ENCODE measurements at regions not wholly inside any gene's neighbourhood (a gene's known extent, or its start where the extent isn't known, plus 50 kb on each side); places are given as distances from the start of the nearest gene placed in this dataset.

GRCh38 chr7:145030754-145031153 is 194.9 kb upstream of the TPK1 start:
- no peak overlapping the region for H3K27ac ChIP-seq (ENCODE audit: low read depth, low read length)
- no peaks in the 10 kb centered on the region for H3K27me3 ChIP-seq (ENCODE audit: insufficient read depth, low read length)
- no peaks in the 10 kb centered on the region for H4K20me1 ChIP-seq (ENCODE audit: insufficient read depth)
- ChIA-PET RAD21 (ENCODE audit: low non-redundant PET in 1 of 2, low total read pairs in 2 of 2, uncharacterized antibody in 2 of 2, unreplicated experiment in 2 of 2) (no interaction called here), CTCF (no interaction called here), POLR2A (no interaction called here)
- H3K9me3 ChIP-seq (ENCODE audit: control insufficient read depth in 1 of 2, insufficient read depth in 1 of 2, low read depth in 1 of 2, low read length in 2 of 2), result peaks cover 0 to 6% of the 10 kb centered on the region in 2 experiments; a peak in 1 of 4 replicates
- intact Hi-C loops (cut with micrococcal nuclease), result no loop called here
- H3K36me3 ChIP-seq (ENCODE audit: control insufficient read depth in 1 of 2, insufficient read depth in 2 of 2, low read length in 2 of 2), result no peaks in the 10 kb centered on the region
- ATAC-seq (no peak), DNase-seq (ENCODE audit: low read depth, low spot score) (no peak)
- no peak overlapping the region for H3K9ac ChIP-seq (ENCODE audit: low read length)
- no peaks in the 10 kb centered on the region for H3K79me2 ChIP-seq (ENCODE audit: insufficient read depth, low read length)
- no peak overlapping the region for H3K4me2 ChIP-seq (ENCODE audit: low read length)
- TF ChIP-seq JUND (IDR thresholded peaks at IDR 0.05) (no peak), YY1 (IDR thresholded peaks at IDR 0.05; ENCODE audit: extremely low read depth, insufficient replicate concordance, low read depth, low read length) (no peak), POLR2A (IDR thresholded peaks at IDR 0.05; ENCODE audit: borderline replicate concordance, extremely low read depth, insufficient read depth, insufficient read length) (no peak), SP1 (IDR thresholded peaks at IDR 0.05; ENCODE audit: low read depth) (no peak), EZH2 (IDR thresholded peaks at IDR 0.05) (no peak), ZFX (IDR thresholded peaks at IDR 0.05) (no peak), ZBTB33 (IDR thresholded peaks at IDR 0.05; ENCODE audit: extremely low read depth, insufficient replicate concordance, low read length) (no peak), CEBPB (IDR thresholded peaks at IDR 0.05; ENCODE audit: low read depth) (no peak), CBX3 (IDR thresholded peaks at IDR 0.05; ENCODE audit: low read depth) (no peak), EZH2phosphoT487 (IDR thresholded peaks at IDR 0.05; ENCODE audit: borderline replicate concordance) (no peak)
- H3K9me2 ChIP-seq (ENCODE audit: insufficient read depth), result no peaks in the 10 kb centered on the region
- no peak overlapping the region for H2AFZ ChIP-seq (ENCODE audit: low read depth, low read length, poor library complexity, severe bottlenecking)
- H3K4me3 ChIP-seq (replicated peaks in 1 of 2; ENCODE audit: low read depth in 1 of 2, low read length in 2 of 2), result no peak overlapping the region
- no peaks in the 10 kb centered on the region for H3K4me1 ChIP-seq (ENCODE audit: control insufficient read depth in 1 of 2, insufficient read depth in 2 of 2, low read length in 2 of 2)
- no TSS peak for BruUV-seq (replicated peaks)

GRCh38 chr7:145020454-145020853 is 184.6 kb upstream of the TPK1 start:
- H3K4me3 ChIP-seq (replicated peaks in 1 of 2; ENCODE audit: low read depth in 1 of 2, low read length in 2 of 2), result no peak overlapping the region
- no peaks in the 10 kb centered on the region for H3K9me2 ChIP-seq (ENCODE audit: insufficient read depth)
- intact Hi-C loops (cut with micrococcal nuclease), result no loop called here
- H3K4me2 ChIP-seq (ENCODE audit: low read length), result no peak overlapping the region
- no peak overlapping the region for H2AFZ ChIP-seq (ENCODE audit: low read depth, low read length, poor library complexity, severe bottlenecking)
- no peaks in the 10 kb centered on the region for H4K20me1 ChIP-seq (ENCODE audit: insufficient read depth)
- ChIA-PET POLR2A (no interaction called here), CTCF (no interaction called here), RAD21 (ENCODE audit: low non-redundant PET in 1 of 2, low total read pairs in 2 of 2, uncharacterized antibody in 2 of 2, unreplicated experiment in 2 of 2) (no interaction called here)
- H3K27ac ChIP-seq (ENCODE audit: low read depth, low read length), result no peak overlapping the region
- no peak overlapping the region for H3K9ac ChIP-seq (ENCODE audit: low read length)
- H3K9me3 ChIP-seq (ENCODE audit: control insufficient read depth in 1 of 2, insufficient read depth in 1 of 2, low read depth in 1 of 2, low read length in 2 of 2), result no peaks in the 10 kb centered on the region
- BruUV-seq (replicated peaks), result no TSS peak
- no peaks in the 10 kb centered on the region for H3K36me3 ChIP-seq (ENCODE audit: control insufficient read depth in 1 of 2, insufficient read depth in 2 of 2, low read length in 2 of 2)
- no peaks in the 10 kb centered on the region for H3K4me1 ChIP-seq (ENCODE audit: control insufficient read depth in 1 of 2, insufficient read depth in 2 of 2, low read length in 2 of 2)
- H3K79me2 ChIP-seq (ENCODE audit: insufficient read depth, low read length), result no peaks in the 10 kb centered on the region
- no peaks in the 10 kb centered on the region for H3K27me3 ChIP-seq (ENCODE audit: insufficient read depth, low read length)
- DNase-seq (ENCODE audit: low read depth, low spot score) (no peak), ATAC-seq (no peak)
- no peak for TF ChIP-seq ZFX (IDR thresholded peaks at IDR 0.05)
- TF ChIP-seq MAX (IDR thresholded peaks at IDR 0.05), result no peak
- TF ChIP-seq ZBTB33 (IDR thresholded peaks at IDR 0.05; ENCODE audit: extremely low read depth, insufficient replicate concordance, low read length), result no peak
- no peak for TF ChIP-seq FOSL1 (IDR thresholded peaks at IDR 0.05; ENCODE audit: low read depth)
- TF ChIP-seq CEBPB (IDR thresholded peaks at IDR 0.05; ENCODE audit: low read depth), result no peak
- no peak for TF ChIP-seq SRF (IDR thresholded peaks at IDR 0.05; ENCODE audit: low read depth)
- TF ChIP-seq TCF7L2 (IDR thresholded peaks at IDR 0.05; ENCODE audit: borderline replicate concordance, extremely low read depth, insufficient read depth, insufficient read length), result no peak
- no peak for TF ChIP-seq POLR2AphosphoS5 (IDR thresholded peaks at IDR 0.05; ENCODE audit: low read depth, low read length)
- no peak for TF ChIP-seq EGR1 (IDR thresholded peaks at IDR 0.05; ENCODE audit: low read depth)

Measured in HCT116 (cell line).